Testis (tissue), 2 donors: ENCODE measurements at regions not wholly inside any gene's neighbourhood (a gene's known extent, or its start where the extent isn't known, plus 50 kb on each side); places are given as distances from the start of the nearest gene placed in this dataset.

Experiments used
- CTCF ChIP-seq, 3 experiments: fragments of 450-650 bp in 2 of 3; fragments of 200-600 bp in 1 of 3; sonication (generic) in 1 of 3; IDR thresholded peaks; one replicate each; pipeline ENCODE4 v1.5.1; 2016 to 2019; ENCODE audit warnings: antibody characterized with exemption in 3 of 3, mild to moderate bottlenecking in 2 of 3, moderate library complexity in 1 of 3
- POLR2A ChIP-seq: fragments of 450-650 bp; IDR thresholded peaks from one replicate; pipeline ENCODE4 v1.6.1; 2017; ENCODE audit warnings: antibody characterized with exemption, mild to moderate bottlenecking, moderate library complexity

DNA sequence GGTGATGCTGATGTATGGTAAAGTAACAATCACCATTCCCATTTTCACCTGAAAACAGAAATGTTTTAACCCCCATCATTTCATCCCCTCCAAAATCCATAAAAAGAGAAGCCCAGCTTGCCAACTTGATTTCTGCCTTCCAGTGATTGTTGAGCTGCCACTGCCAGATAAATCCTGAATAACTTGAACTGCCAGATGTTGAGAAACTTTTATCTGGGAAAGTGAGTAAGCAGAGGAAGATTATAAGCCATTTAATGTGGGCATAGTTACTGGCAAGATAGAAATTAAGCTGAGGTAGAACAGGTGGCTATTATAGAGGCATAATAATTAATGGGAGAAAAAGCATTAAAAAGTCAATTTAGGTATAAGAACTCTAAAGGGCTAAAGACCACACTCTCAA, 534.1 kb downstream of the ANKRD7 start:
- TF ChIP-seq CTCF (IDR thresholded peaks at IDR 0.05) (no peak), POLR2A (no peak)
